OCI-LY1 (cell line): ENCODE measurements at regions not wholly inside any gene's neighbourhood (a gene's known extent, or its start where the extent isn't known, plus 50 kb on each side); places are given as distances from the start of the nearest gene placed in this dataset.

Experiments used
- H2AFZ ChIP-seq: fragments of 200-600 bp; sonication (generic), shearing (Covaris generic); 2 replicates; pipeline ENCODE4 v1.6.0; 2014; ENCODE audit warnings: antibody characterized with exemption, mild to moderate bottlenecking, low read length
- H3F3A ChIP-seq: fragments of 200-600 bp; sonication (generic), shearing (Covaris generic); 2 replicates; pipeline ENCODE4 v1.6.0; 2014; ENCODE audit warnings: mild to moderate bottlenecking, antibody characterized with exemption, low read length, moderate library complexity; ENCODE audit not compliant: insufficient read depth
- H3K27ac ChIP-seq: fragments of 200-600 bp; sonication (generic); 2 replicates; pipeline ENCODE4 v1.5.1; 2014; ENCODE audit warnings: low read length, mixed run types, mild to moderate bottlenecking, low read depth; ENCODE audit not compliant: poor library complexity, severe bottlenecking
- H3K27me3 ChIP-seq: fragments of 200-600 bp; sonication (generic); 2 replicates; pipeline ENCODE4 v1.6.0; 2014; ENCODE audit warnings: antibody characterized with exemption, mild to moderate bottlenecking, low read length, moderate library complexity; ENCODE audit not compliant: insufficient read depth
- H3K36me3 ChIP-seq: fragments of 200-600 bp; sonication (generic); 2 replicates; pipeline ENCODE4 v1.6.1; 2014; ENCODE audit warnings: mild to moderate bottlenecking, antibody characterized with exemption, low read length, moderate library complexity, mixed read lengths; ENCODE audit not compliant: insufficient read depth
- H3K4me1 ChIP-seq: fragments of 200-600 bp; sonication (generic); 2 replicates; pipeline ENCODE4 v1.5.1; 2014; ENCODE audit warnings: mild to moderate bottlenecking, low read length, moderate library complexity; ENCODE audit not compliant: insufficient read depth, severe bottlenecking
- H3K4me2 ChIP-seq: fragments of 200-600 bp; sonication (generic), shearing (Covaris generic); 2 replicates; pipeline ENCODE4 v1.6.1; 2014; ENCODE audit warnings: low read length
- H3K4me3 ChIP-seq: fragments of 200-600 bp; sonication (generic); 2 replicates; pipeline ENCODE4 v1.5.1; 2014; ENCODE audit warnings: low read length, low read depth, mild to moderate bottlenecking, mixed read lengths; ENCODE audit not compliant: poor library complexity, severe bottlenecking
- H3K79me2 ChIP-seq: fragments of 200-600 bp; shearing (Covaris generic); 2 replicates; pipeline ENCODE4 v1.6.1; 2016; ENCODE audit warnings: mixed run types, low read length, mixed read lengths; ENCODE audit not compliant: insufficient read depth
- H3K9ac ChIP-seq: fragments of 200-600 bp; sonication (generic), shearing (Covaris generic); 2 replicates; pipeline ENCODE4 v1.6.1; 2014; ENCODE audit warnings: mild to moderate bottlenecking, low read length, mixed read lengths
- H3K9me2 ChIP-seq: fragments of 200-600 bp; sonication (generic), shearing (Covaris generic); 2 replicates; pipeline ENCODE4 v1.6.1; 2014; ENCODE audit warnings: low read depth, mild to moderate bottlenecking, low read length, mixed read lengths
- H3K9me3 ChIP-seq: fragments of 200-600 bp; shearing (Covaris generic); 2 replicates; pipeline ENCODE4 v1.6.1; 2014; ENCODE audit warnings: low read length, mixed read lengths
- H4K20me1 ChIP-seq: fragments of 200-600 bp; sonication (generic), shearing (Covaris generic); 2 replicates; pipeline ENCODE4 v1.6.0; 2016; ENCODE audit warnings: mild to moderate bottlenecking, low read length; ENCODE audit not compliant: insufficient read depth
- EZH2 ChIP-seq: fragments of 200-600 bp; sonication (generic), shearing (Covaris generic); IDR thresholded peaks from 2 replicates; pipeline ENCODE4 v1.8.0; 2017; ENCODE audit warnings: borderline replicate concordance, mixed run types, mild to moderate bottlenecking, antibody characterized with exemption, low read length, moderate library complexity, mixed read lengths
- TF ChIP-seq, protein P1 (sequence below): fragments of 200-600 bp; sonication (generic), shearing (Covaris generic); IDR thresholded peaks from 2 replicates; pipeline ENCODE4 v1.5.1; 2017; ENCODE audit warnings: mild to moderate bottlenecking, antibody characterized with exemption, low read length, moderate library complexity, mixed read lengths

DNA sequence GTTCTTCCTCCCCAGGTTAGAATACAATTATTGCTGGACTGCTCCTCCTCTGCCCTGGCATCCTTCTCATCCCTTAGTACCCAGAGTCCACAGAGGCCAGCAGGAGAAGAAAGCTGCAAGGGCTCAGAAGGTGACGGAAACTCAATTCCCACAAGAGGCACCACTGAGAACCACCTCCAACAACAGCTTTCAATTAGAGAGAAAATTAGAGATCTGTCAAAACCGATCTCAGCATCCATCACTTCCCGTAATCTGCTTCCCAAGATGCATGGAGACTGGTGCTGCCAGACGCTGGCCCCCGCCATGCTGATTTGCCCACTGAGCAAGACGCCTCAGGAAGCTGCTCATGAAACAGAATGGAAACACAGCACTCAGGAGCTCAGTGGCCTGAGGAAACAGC lies 135.0 kb upstream of the PRICKLE2 start:
- no peak overlapping the region for H3K9ac ChIP-seq
- no peaks in the 10 kb centered on the region for H4K20me1 ChIP-seq
- H2AFZ ChIP-seq, result no peak overlapping the region
- H3K27ac ChIP-seq, result no peak overlapping the region
- H3K27me3 ChIP-seq, result no peaks in the 10 kb centered on the region
- no peaks in the 10 kb centered on the region for H3K9me2 ChIP-seq
- no peak overlapping the region for H3K4me3 ChIP-seq
- H3K36me3 ChIP-seq, result no peaks in the 10 kb centered on the region
- no peaks in the 10 kb centered on the region for H3K79me2 ChIP-seq
- TF ChIP-seq EZH2, result no peak
- TF ChIP-seq, protein P1, sequence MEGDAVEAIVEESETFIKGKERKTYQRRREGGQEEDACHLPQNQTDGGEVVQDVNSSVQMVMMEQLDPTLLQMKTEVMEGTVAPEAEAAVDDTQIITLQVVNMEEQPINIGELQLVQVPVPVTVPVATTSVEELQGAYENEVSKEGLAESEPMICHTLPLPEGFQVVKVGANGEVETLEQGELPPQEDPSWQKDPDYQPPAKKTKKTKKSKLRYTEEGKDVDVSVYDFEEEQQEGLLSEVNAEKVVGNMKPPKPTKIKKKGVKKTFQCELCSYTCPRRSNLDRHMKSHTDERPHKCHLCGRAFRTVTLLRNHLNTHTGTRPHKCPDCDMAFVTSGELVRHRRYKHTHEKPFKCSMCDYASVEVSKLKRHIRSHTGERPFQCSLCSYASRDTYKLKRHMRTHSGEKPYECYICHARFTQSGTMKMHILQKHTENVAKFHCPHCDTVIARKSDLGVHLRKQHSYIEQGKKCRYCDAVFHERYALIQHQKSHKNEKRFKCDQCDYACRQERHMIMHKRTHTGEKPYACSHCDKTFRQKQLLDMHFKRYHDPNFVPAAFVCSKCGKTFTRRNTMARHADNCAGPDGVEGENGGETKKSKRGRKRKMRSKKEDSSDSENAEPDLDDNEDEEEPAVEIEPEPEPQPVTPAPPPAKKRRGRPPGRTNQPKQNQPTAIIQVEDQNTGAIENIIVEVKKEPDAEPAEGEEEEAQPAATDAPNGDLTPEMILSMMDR, result no peak
- H3F3A ChIP-seq, result no peaks in the 10 kb centered on the region
- no peaks in the 10 kb centered on the region for H3K4me1 ChIP-seq
- no peak overlapping the region for H3K4me2 ChIP-seq
- H3K9me3 ChIP-seq, result no peaks in the 10 kb centered on the region

DNA sequence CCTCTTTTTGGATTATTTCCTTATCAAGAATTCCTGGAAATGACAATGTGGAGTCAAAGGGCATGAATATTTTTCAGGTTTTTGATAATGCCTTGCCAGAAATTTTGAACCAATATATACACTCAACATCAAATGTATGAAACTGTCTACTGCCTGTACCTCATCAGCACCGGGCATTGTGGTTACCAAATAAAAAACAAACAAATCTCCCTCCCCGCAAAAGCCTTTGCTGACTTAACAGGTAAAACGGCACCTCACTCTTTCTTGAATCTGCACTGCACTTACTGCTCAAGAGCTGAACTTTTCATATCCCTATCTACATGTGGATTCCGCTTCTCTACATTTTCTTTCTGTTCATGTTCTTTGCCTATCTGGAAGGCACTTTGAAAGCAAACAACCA lies 134.5 kb upstream of the PRICKLE2 start:
- TF ChIP-seq, protein P1, result no peak
- TF ChIP-seq EZH2, result no peak
- Histone ChIP-seq H3K4me1 (no peaks in the 10 kb centered on the region), H3K36me3 (no peaks in the 10 kb centered on the region)

DNA sequence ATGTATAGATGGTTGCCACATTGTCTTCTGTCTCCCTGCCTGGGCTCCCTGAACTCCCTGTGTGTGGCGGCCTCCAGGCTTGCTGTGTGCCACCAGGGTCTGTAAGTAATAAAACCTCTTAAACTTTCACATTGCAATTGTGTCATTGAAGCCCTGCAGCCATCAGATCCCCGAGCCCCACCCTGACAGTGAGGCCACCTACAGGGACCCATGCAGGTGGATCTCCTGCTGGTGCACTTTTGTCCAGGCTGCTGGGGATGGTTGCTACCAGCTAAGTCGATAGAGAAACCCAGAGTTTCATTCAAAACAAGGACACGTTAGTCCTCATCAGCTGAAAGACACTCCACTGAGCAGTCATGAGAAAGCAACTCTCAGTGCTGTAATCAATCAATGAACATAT lies 133.6 kb upstream of the PRICKLE2 start:
- no peaks in the 10 kb centered on the region for H3K9me3 ChIP-seq
- H3K27me3 ChIP-seq, result no peaks in the 10 kb centered on the region
- no peaks in the 10 kb centered on the region for H3K36me3 ChIP-seq
- TF ChIP-seq EZH2, result no peak
- TF ChIP-seq, protein P1, result no peak
- H3K4me2 ChIP-seq, result no peak overlapping the region
- no peak overlapping the region for H3K9ac ChIP-seq
- H3K27ac ChIP-seq, result no peak overlapping the region
- H3F3A ChIP-seq, result no peaks in the 10 kb centered on the region
- H3K9me2 ChIP-seq, result no peaks in the 10 kb centered on the region
- H2AFZ ChIP-seq, result no peak overlapping the region
- H3K4me1 ChIP-seq, result no peaks in the 10 kb centered on the region
- no peaks in the 10 kb centered on the region for H4K20me1 ChIP-seq
- no peak overlapping the region for H3K4me3 ChIP-seq
- no peaks in the 10 kb centered on the region for H3K79me2 ChIP-seq

More for the DNA sequence above, 134.5 kb upstream of the PRICKLE2 start:
- Histone ChIP-seq H3K4me3 (no peak overlapping the region), H3K79me2 (no peaks in the 10 kb centered on the region), H3F3A (no peaks in the 10 kb centered on the region), H3K9me2 (no peaks in the 10 kb centered on the region), H4K20me1 (no peaks in the 10 kb centered on the region), H3K9me3 (no peaks in the 10 kb centered on the region), H3K27me3 (no peaks in the 10 kb centered on the region), H3K9ac (no peak overlapping the region), H3K27ac (no peak overlapping the region), H3K4me2 (no peak overlapping the region), H2AFZ (no peak overlapping the region)
